Neural cell (in vitro differentiated cells): ENCODE measurements at regions not wholly inside any gene's neighbourhood (a gene's known extent, or its start where the extent isn't known, plus 50 kb on each side); places are given as distances from the start of the nearest gene placed in this dataset.

Experiments used
- H2AFZ ChIP-seq: fragments of 200-600, 300-800 bp; sonication (generic), shearing (Covaris generic); 2 replicates; pipeline ENCODE4 v1.6.0; 2014; ENCODE audit warnings: low read depth, mild to moderate bottlenecking, antibody characterized with exemption, low read length, moderate library complexity
- H3F3A ChIP-seq: fragments of 200-600 bp; shearing (Covaris generic); 2 replicates; pipeline ENCODE4 v1.6.1; 2016; ENCODE audit warnings: mild to moderate bottlenecking, moderate library complexity, mixed read lengths, antibody characterized with exemption, low read length; ENCODE audit not compliant: insufficient read depth, poor library complexity, severe bottlenecking
- H3K27ac ChIP-seq: fragments of 200-600, 300-800 bp; sonication (generic), shearing (Covaris generic); 2 replicates; pipeline ENCODE4 v1.5.1; 2014; ENCODE audit warnings: mild to moderate bottlenecking, low read length, moderate library complexity
- H3K27me3 ChIP-seq: fragments of 300-800, 200-600 bp; sonication (generic), shearing (Covaris generic); 2 replicates; pipeline ENCODE4 v1.6.0; 2014; ENCODE audit warnings: mild to moderate bottlenecking, low read depth, low read length, moderate library complexity; ENCODE audit not compliant: insufficient read depth
- H3K36me3 ChIP-seq: fragments of 300-800, 200-600 bp; sonication (generic), shearing (Covaris generic); 2 replicates; pipeline ENCODE4 v1.5.1; 2014; ENCODE audit warnings: mild to moderate bottlenecking, antibody characterized with exemption, low read length, moderate library complexity; ENCODE audit not compliant: insufficient read depth
- H3K4me2 ChIP-seq: fragments of 300-800, 200-600 bp; sonication (generic), shearing (Covaris generic); 2 replicates; pipeline ENCODE4 v1.6.0; 2014; ENCODE audit warnings: mild to moderate bottlenecking, low read length
- H3K4me3 ChIP-seq: fragments of 300-800, 200-600 bp; sonication (generic), shearing (Covaris generic); 2 replicates; pipeline ENCODE4 v1.5.1; 2014; ENCODE audit warnings: mild to moderate bottlenecking, low read length, moderate library complexity
- H3K79me2 ChIP-seq: fragments of 200-600 bp; shearing (Covaris generic); replicated peaks from 2 replicates; pipeline ENCODE4 v1.6.0; 2014; ENCODE audit warnings: mild to moderate bottlenecking, low read length, moderate library complexity; ENCODE audit not compliant: insufficient read depth
- H3K9ac ChIP-seq: fragments of 300-800, 200-600 bp; sonication (generic), shearing (Covaris generic); 2 replicates; pipeline ENCODE4 v1.6.1; 2016; ENCODE audit warnings: mild to moderate bottlenecking, low read length, mixed read lengths
- H3K9me2 ChIP-seq: fragments of 200-600 bp; shearing (Covaris generic); 2 replicates; pipeline ENCODE4 v1.6.1; 2016; ENCODE audit warnings: mild to moderate bottlenecking, low read length, mixed read lengths; ENCODE audit not compliant: insufficient read depth
- H3K9me3 ChIP-seq: fragments of 200-600, 300-800 bp; sonication (generic), shearing (Covaris generic); 2 replicates; pipeline ENCODE4 v1.6.1; 2016; ENCODE audit warnings: mild to moderate bottlenecking, mixed run types, low read length, moderate library complexity, mixed read lengths
- H4K20me1 ChIP-seq: fragments of 200-600 bp; shearing (Covaris generic); 2 replicates; pipeline ENCODE4 v1.6.1; 2016; ENCODE audit warnings: mild to moderate bottlenecking, mixed run types; ENCODE audit not compliant: insufficient read depth
- CTCF ChIP-seq: fragments of 450-650 bp; IDR thresholded peaks from 2 replicates; pipeline ENCODE4 v1.5.1; 2014; ENCODE audit warnings: antibody characterized with exemption, mild to moderate bottlenecking, moderate library complexity; ENCODE audit not compliant: poor library complexity, severe bottlenecking
- EP300 ChIP-seq: fragments of 450-650 bp; conservative IDR thresholded peaks from 2 replicates; pipeline ENCODE4 v1.6.1; 2014; ENCODE audit warnings: antibody characterized with exemption, mild to moderate bottlenecking, moderate library complexity; ENCODE audit not compliant: poor library complexity, severe bottlenecking
- EZH2 ChIP-seq: fragments of 200-600, 300-800 bp; shearing (Covaris generic), sonication (generic); IDR thresholded peaks from 2 replicates; pipeline ENCODE4 v1.6.1; 2014; ENCODE audit warnings: antibody characterized with exemption, low read length, borderline replicate concordance, mild to moderate bottlenecking; ENCODE audit not compliant: insufficient read depth, poor library complexity, severe bottlenecking
- MXI1 ChIP-seq: fragments of 450-650 bp; conservative IDR thresholded peaks from 2 replicates; pipeline ENCODE4 v1.6.1; 2014; ENCODE audit warnings: antibody characterized with exemption, mild to moderate bottlenecking; ENCODE audit not compliant: poor library complexity, severe bottlenecking
- POLR2AphosphoS5 ChIP-seq: IDR thresholded peaks from 2 replicates; pipeline ENCODE4 v1.6.1; 2012
- RAD21 ChIP-seq: fragments of 450-650 bp; conservative IDR thresholded peaks from 2 replicates; pipeline ENCODE4 v1.6.1; 2014; ENCODE audit warnings: antibody characterized with exemption, mild to moderate bottlenecking, moderate library complexity
- REST ChIP-seq: IDR thresholded peaks from 2 replicates; pipeline ENCODE4 v1.6.1; 2012; ENCODE audit warnings: borderline replicate concordance
- SMC3 ChIP-seq: fragments of 450-650 bp; conservative IDR thresholded peaks from 2 replicates; pipeline ENCODE4 v1.6.1; 2014; ENCODE audit warnings: antibody characterized with exemption, mild to moderate bottlenecking, moderate library complexity; ENCODE audit not compliant: poor library complexity
- TAF1 ChIP-seq: IDR thresholded peaks from 2 replicates; pipeline ENCODE4 v1.6.1; 2012; ENCODE audit warnings: low read depth

DNA sequence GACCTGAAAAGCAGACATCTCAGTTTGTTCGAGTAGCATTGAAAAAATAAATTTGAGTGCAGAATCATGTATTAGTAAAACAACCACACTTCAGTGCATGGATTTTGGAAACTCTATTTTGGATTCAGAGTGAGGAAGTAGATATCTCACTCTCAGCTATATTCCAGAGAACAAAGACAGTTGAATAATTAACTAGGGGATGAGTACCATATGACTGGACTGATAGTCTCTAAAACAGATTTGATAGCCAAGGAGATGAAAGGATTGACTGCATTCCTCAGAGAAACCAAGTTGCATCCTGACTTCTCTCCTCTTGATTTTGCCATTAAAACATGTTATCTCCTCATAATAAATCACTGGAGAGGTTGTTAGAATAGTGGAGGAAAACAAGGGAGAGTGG is 268.4 kb upstream of the SP4 start:
- H3K9me3 ChIP-seq: no peaks in the 10 kb centered on the region
- no peak overlapping the region for H3K27ac ChIP-seq
- no peak overlapping the region for H2AFZ ChIP-seq
- no peaks in the 10 kb centered on the region for H3F3A ChIP-seq
- no peaks in the 10 kb centered on the region for H3K36me3 ChIP-seq
- H3K4me2 ChIP-seq: no peak overlapping the region
- no peaks in the 10 kb centered on the region for H4K20me1 ChIP-seq
- no peaks in the 10 kb centered on the region for H3K27me3 ChIP-seq
- H3K9ac ChIP-seq: no peak overlapping the region
- no peaks in the 10 kb centered on the region for H3K79me2 ChIP-seq
- H3K4me3 ChIP-seq: no peak overlapping the region
- TF ChIP-seq RAD21 (no peak), REST (no peak), EZH2 (no peak), EP300 (no peak), CTCF (no peak)
- H3K9me2 ChIP-seq: no peaks in the 10 kb centered on the region

- no peaks in the 10 kb centered on the region for H4K20me1 ChIP-seq
- H3K4me2 ChIP-seq: no peak overlapping the region
- TF ChIP-seq RAD21: no peak
- TF ChIP-seq TAF1: no peak
- no peak for TF ChIP-seq EP300
- TF ChIP-seq REST: no peak
- no peak for TF ChIP-seq EZH2
- no peak for TF ChIP-seq POLR2AphosphoS5
- no peak for TF ChIP-seq CTCF
- no peak for TF ChIP-seq SMC3
- no peak for TF ChIP-seq MXI1
- no peak overlapping the region for H3K9ac ChIP-seq
- H3K27ac ChIP-seq: no peak overlapping the region
- no peaks in the 10 kb centered on the region for H3K27me3 ChIP-seq
- no peaks in the 10 kb centered on the region for H3F3A ChIP-seq
- no peaks in the 10 kb centered on the region for H3K9me2 ChIP-seq
- H3K9me3 ChIP-seq: no peaks in the 10 kb centered on the region
- no peaks in the 10 kb centered on the region for H3K36me3 ChIP-seq
- no peaks in the 10 kb centered on the region for H3K79me2 ChIP-seq
- no peak overlapping the region for H2AFZ ChIP-seq
- no peak overlapping the region for H3K4me3 ChIP-seq
Observed at GRCh38 chr7:21160401-21160800, 267.5 kb upstream of the SP4 start.
